ENCODE measurements at regions not wholly inside any gene's neighbourhood (a gene's known extent, or its start where the extent isn't known, plus 50 kb on each side); places are given as distances from the start of the nearest gene placed in this dataset.

DNA sequence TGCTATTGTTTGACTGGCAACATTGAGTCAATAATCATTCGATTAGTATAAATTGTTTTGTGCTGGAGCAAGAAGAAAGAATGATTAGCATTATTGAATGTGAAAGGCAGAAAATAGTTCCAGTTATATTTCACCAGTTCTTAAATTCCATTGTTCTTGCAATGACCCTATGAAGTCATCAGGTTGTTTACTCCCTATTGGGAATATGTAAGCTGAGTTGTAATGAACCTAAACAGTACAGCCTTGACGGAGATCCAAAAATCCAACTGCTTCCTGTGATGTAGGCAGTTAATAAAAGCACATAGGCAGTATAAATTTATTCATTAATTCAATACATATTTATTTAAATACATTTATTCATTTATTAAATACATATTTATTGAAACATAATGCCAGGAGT is 947.5 kb downstream of the PCDH7 start:
- TF ChIP-seq, protein P1, sequence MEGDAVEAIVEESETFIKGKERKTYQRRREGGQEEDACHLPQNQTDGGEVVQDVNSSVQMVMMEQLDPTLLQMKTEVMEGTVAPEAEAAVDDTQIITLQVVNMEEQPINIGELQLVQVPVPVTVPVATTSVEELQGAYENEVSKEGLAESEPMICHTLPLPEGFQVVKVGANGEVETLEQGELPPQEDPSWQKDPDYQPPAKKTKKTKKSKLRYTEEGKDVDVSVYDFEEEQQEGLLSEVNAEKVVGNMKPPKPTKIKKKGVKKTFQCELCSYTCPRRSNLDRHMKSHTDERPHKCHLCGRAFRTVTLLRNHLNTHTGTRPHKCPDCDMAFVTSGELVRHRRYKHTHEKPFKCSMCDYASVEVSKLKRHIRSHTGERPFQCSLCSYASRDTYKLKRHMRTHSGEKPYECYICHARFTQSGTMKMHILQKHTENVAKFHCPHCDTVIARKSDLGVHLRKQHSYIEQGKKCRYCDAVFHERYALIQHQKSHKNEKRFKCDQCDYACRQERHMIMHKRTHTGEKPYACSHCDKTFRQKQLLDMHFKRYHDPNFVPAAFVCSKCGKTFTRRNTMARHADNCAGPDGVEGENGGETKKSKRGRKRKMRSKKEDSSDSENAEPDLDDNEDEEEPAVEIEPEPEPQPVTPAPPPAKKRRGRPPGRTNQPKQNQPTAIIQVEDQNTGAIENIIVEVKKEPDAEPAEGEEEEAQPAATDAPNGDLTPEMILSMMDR (conservative IDR thresholded peaks at IDR 0.05; ENCODE audit: low read length) = no peak
- TF ChIP-seq EZH2phosphoT487 (IDR thresholded peaks at IDR 0.05; ENCODE audit: borderline replicate concordance) = no peak

Measured in Loucy (cell line).